ENCODE measurements at regions not wholly inside any gene's neighbourhood (a gene's known extent, or its start where the extent isn't known, plus 50 kb on each side); places are given as distances from the start of the nearest gene placed in this dataset.

DNA sequence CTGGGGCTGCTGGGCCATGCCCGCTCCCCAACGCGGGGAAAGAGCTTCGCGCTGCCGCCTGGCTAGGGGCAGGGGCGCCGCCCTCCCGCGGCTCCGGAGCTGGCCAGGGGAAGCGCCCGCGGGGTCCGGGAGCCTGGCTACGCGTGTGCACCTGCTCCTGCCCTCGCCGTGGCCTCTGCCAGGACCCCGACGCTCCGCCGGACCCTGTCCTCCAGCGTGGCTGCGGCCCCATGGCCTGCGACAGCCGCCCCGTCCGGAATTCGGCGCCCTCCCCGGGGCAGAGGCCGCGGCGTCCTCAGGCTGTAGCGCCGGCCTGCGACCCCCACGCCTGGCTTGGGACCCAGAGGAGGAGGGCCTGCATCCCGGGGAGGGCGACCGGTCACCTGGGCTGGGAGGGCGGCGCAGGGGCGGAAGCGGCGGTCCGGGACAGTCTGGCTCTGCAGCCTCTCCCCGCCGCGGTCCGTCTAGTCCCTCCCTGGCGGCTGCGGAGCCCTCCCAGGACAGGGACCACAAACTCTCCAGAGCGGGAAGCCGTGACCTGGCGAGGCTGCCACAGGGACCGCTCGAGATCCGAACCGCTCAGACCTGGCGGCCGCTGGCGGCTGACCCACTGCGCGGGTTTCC, 85.6 kb downstream of the ALG10 start:
- Histone ChIP-seq H3K4me3 (ENCODE audit: insufficient read depth in 1 of 2, low read depth in 1 of 2, low read length in 2 of 2) (no peak overlapping the region), H3K18ac (ENCODE audit: low read depth in 1 of 2, low read length in 2 of 2) (no peak overlapping the region), H3K9ac (ENCODE audit: low read length) (no peak overlapping the region), H3K4ac (ENCODE audit: low read depth in 1 of 2, low read length in 2 of 2) (no peak overlapping the region), H2BK12ac (ENCODE audit: low read length in 2 of 2) (no peak overlapping the region), H4K91ac (ENCODE audit: low read length) (no peak overlapping the region), H3K36me3 (ENCODE audit: control insufficient read depth in 1 of 2, insufficient read depth in 2 of 2, low read depth in 1 of 2, low read length in 2 of 2) (no peaks in the 10 kb centered on the region), H2BK15ac (ENCODE audit: low read depth, poor library complexity, severe bottlenecking) (no peak overlapping the region), H2AK5ac (ENCODE audit: low read length, severe bottlenecking) (no peak overlapping the region), H4K8ac (ENCODE audit: low read length) (no peak overlapping the region), H3K23ac (ENCODE audit: low read length in 2 of 2) (no peak overlapping the region), H2BK5ac (ENCODE audit: low read depth, low read length, poor library complexity, severe bottlenecking) (no peak overlapping the region), H3K79me1 (replicated peaks; ENCODE audit: low read length, poor library complexity, severe bottlenecking) (no peaks in the 10 kb centered on the region), H3K14ac (ENCODE audit: low read length in 2 of 2) (no peak overlapping the region), H2AFZ (ENCODE audit: low read depth, low read length) (no peak overlapping the region), H2BK120ac (ENCODE audit: low read depth, low read length) (no peak overlapping the region), H3K27me3 (ENCODE audit: control insufficient read depth in 1 of 2, insufficient read depth in 1 of 2, low read length in 2 of 2) (peaks cover 0 to 5% of the 10 kb centered on the region in 2 experiments), H3K27ac (ENCODE audit: low read length, poor library complexity, severe bottlenecking) (no peak overlapping the region), H3K9me3 (ENCODE audit: control insufficient read depth, low read length) (no peaks in the 10 kb centered on the region), H3K4me1 (ENCODE audit: control insufficient read depth, insufficient read depth, low read depth, low read length) (no peaks in the 10 kb centered on the region), H3K4me2 (ENCODE audit: low read length, poor library complexity, severe bottlenecking) (no peak overlapping the region)
- no peak for DNase-seq
- 93% methylated on average over 64 of the region's 66 CpGs for WGBS

DNA sequence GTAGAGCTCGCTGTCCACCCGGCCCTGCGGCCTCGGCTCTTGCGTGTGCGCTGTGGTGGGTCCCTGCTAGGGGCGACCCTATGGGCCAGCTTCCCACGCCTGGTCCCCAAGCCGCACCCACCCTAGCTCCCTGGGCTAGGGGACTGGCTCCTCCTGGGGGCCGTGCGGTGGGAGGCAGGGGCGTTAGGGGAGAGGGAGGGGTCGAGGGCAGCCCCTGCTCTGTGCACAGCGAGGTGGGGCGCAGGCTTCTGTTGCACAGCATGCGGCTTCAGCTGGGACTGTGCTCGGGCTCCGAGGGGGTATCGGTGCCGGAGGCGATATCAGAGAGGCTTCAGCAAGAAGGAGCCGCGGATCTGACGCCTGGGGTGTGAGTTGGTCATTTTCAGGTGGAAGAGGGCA, 86.1 kb downstream of the ALG10 start:
- Histone ChIP-seq H3K36me3 (ENCODE audit: control insufficient read depth in 1 of 2, insufficient read depth in 2 of 2, low read depth in 1 of 2, low read length in 2 of 2) (no peaks in the 10 kb centered on the region), H2BK120ac (ENCODE audit: low read depth, low read length) (no peak overlapping the region), H3K14ac (ENCODE audit: low read length in 2 of 2) (no peak overlapping the region), H3K27ac (ENCODE audit: low read length, poor library complexity, severe bottlenecking) (no peak overlapping the region), H3K9me3 (ENCODE audit: control insufficient read depth, low read length) (no peaks in the 10 kb centered on the region), H3K27me3 (ENCODE audit: control insufficient read depth in 1 of 2, insufficient read depth in 1 of 2, low read length in 2 of 2) (peaks cover 0 to 5% of the 10 kb centered on the region in 2 experiments), H3K4me2 (ENCODE audit: low read length, poor library complexity, severe bottlenecking) (no peak overlapping the region), H3K18ac (ENCODE audit: low read depth in 1 of 2, low read length in 2 of 2) (no peak overlapping the region), H2BK15ac (ENCODE audit: low read depth, poor library complexity, severe bottlenecking) (no peak overlapping the region), H4K8ac (ENCODE audit: low read length) (no peak overlapping the region), H3K4me3 (ENCODE audit: insufficient read depth in 1 of 2, low read depth in 1 of 2, low read length in 2 of 2) (no peak overlapping the region), H2AFZ (ENCODE audit: low read depth, low read length) (no peak overlapping the region), H3K79me1 (replicated peaks; ENCODE audit: low read length, poor library complexity, severe bottlenecking) (no peaks in the 10 kb centered on the region), H2BK5ac (ENCODE audit: low read depth, low read length, poor library complexity, severe bottlenecking) (no peak overlapping the region), H4K91ac (ENCODE audit: low read length) (no peak overlapping the region), H3K23ac (ENCODE audit: low read length in 2 of 2) (no peak overlapping the region), H3K9ac (ENCODE audit: low read length) (no peak overlapping the region), H3K4ac (ENCODE audit: low read depth in 1 of 2, low read length in 2 of 2) (no peak overlapping the region), H2BK12ac (ENCODE audit: low read length in 2 of 2) (no peak overlapping the region), H2AK5ac (ENCODE audit: low read length, severe bottlenecking) (no peak overlapping the region), H3K4me1 (ENCODE audit: control insufficient read depth, insufficient read depth, low read depth, low read length) (no peaks in the 10 kb centered on the region)
- WGBS: 89% methylated on average over 24 of the region's 24 CpGs
- no peak for DNase-seq

DNA sequence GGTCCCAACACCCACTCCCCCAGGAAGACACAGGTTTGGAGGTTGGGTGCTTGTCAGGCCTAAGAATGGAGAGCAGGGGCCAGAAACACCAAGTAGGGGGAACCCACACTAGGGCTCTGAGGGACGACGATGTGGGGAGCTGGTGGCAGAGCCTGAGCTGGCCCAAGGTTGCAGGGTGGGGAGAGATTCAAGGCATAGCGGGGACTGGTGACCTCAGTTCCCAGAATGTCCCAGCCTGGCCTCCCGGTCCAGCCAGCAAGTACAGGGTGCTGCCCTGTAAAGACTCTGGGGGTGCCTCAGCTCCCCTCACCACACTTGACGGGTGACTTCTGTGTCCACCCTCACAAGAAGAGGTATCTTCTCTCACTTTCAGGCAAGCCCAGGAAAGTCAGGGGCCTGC, 86.7 kb downstream of the ALG10 start:
- Histone ChIP-seq H3K14ac (ENCODE audit: low read length in 2 of 2) (no peak overlapping the region), H2AK5ac (ENCODE audit: low read length, severe bottlenecking) (no peak overlapping the region), H3K36me3 (ENCODE audit: control insufficient read depth in 1 of 2, insufficient read depth in 2 of 2, low read depth in 1 of 2, low read length in 2 of 2) (no peaks in the 10 kb centered on the region), H2BK12ac (ENCODE audit: low read length in 2 of 2) (no peak overlapping the region), H3K4me1 (ENCODE audit: control insufficient read depth, insufficient read depth, low read depth, low read length) (no peaks in the 10 kb centered on the region), H2BK120ac (ENCODE audit: low read depth, low read length) (no peak overlapping the region), H3K9ac (ENCODE audit: low read length) (no peak overlapping the region), H3K23ac (ENCODE audit: low read length in 2 of 2) (no peak overlapping the region), H3K27ac (ENCODE audit: low read length, poor library complexity, severe bottlenecking) (no peak overlapping the region), H3K79me1 (replicated peaks; ENCODE audit: low read length, poor library complexity, severe bottlenecking) (no peaks in the 10 kb centered on the region), H3K18ac (ENCODE audit: low read depth in 1 of 2, low read length in 2 of 2) (no peak overlapping the region), H3K4me2 (ENCODE audit: low read length, poor library complexity, severe bottlenecking) (no peak overlapping the region), H3K4me3 (ENCODE audit: insufficient read depth in 1 of 2, low read depth in 1 of 2, low read length in 2 of 2) (no peak overlapping the region), H2BK15ac (ENCODE audit: low read depth, poor library complexity, severe bottlenecking) (no peak overlapping the region), H3K27me3 (ENCODE audit: control insufficient read depth in 1 of 2, insufficient read depth in 1 of 2, low read length in 2 of 2) (peaks cover 0 to 5% of the 10 kb centered on the region in 2 experiments), H2BK5ac (ENCODE audit: low read depth, low read length, poor library complexity, severe bottlenecking) (no peak overlapping the region), H3K4ac (ENCODE audit: low read depth in 1 of 2, low read length in 2 of 2) (no peak overlapping the region), H2AFZ (ENCODE audit: low read depth, low read length) (no peak overlapping the region), H4K91ac (ENCODE audit: low read length) (no peak overlapping the region), H4K8ac (ENCODE audit: low read length) (no peak overlapping the region), H3K9me3 (ENCODE audit: control insufficient read depth, low read length) (no peaks in the 10 kb centered on the region)
- DNase-seq: no peak
- 93% methylated on average over 5 of the region's 5 CpGs for WGBS

DNA sequence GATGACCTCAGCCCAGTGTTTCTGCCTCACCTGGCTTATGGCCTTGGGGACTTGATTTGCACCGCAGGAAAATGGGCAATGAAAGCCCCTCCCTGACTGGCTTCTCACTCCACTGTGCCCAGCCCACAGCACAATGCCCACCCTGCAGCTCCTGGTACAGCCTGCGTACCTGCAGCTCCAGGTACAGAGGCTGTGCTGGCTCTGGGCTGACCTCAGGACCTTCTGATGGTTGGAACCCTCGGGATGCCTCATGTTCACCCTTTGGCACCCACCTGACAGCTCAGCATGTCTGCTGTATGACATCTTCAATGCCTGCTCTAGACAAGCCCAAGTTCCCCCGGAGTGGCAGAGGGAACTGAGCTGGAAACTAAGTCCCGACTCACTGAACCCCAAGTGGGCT, 87.1 kb downstream of the ALG10 start:
- Histone ChIP-seq H3K23ac (ENCODE audit: low read length in 2 of 2) (no peak overlapping the region), H4K8ac (ENCODE audit: low read length) (no peak overlapping the region), H3K4ac (ENCODE audit: low read depth in 1 of 2, low read length in 2 of 2) (no peak overlapping the region), H3K4me1 (ENCODE audit: control insufficient read depth, insufficient read depth, low read depth, low read length) (no peaks in the 10 kb centered on the region), H3K27ac (ENCODE audit: low read length, poor library complexity, severe bottlenecking) (no peak overlapping the region), H3K9ac (ENCODE audit: low read length) (no peak overlapping the region), H3K4me2 (ENCODE audit: low read length, poor library complexity, severe bottlenecking) (no peak overlapping the region), H3K79me1 (replicated peaks; ENCODE audit: low read length, poor library complexity, severe bottlenecking) (no peaks in the 10 kb centered on the region), H3K14ac (ENCODE audit: low read length in 2 of 2) (no peak overlapping the region), H3K27me3 (ENCODE audit: control insufficient read depth in 1 of 2, insufficient read depth in 1 of 2, low read length in 2 of 2) (peaks cover 0 to 5% of the 10 kb centered on the region in 2 experiments), H2BK12ac (ENCODE audit: low read length in 2 of 2) (no peak overlapping the region), H2BK120ac (ENCODE audit: low read depth, low read length) (no peak overlapping the region), H3K18ac (ENCODE audit: low read depth in 1 of 2, low read length in 2 of 2) (no peak overlapping the region), H3K36me3 (ENCODE audit: control insufficient read depth in 1 of 2, insufficient read depth in 2 of 2, low read depth in 1 of 2, low read length in 2 of 2) (no peaks in the 10 kb centered on the region), H2AK5ac (ENCODE audit: low read length, severe bottlenecking) (no peak overlapping the region), H2AFZ (ENCODE audit: low read depth, low read length) (no peak overlapping the region), H2BK5ac (ENCODE audit: low read depth, low read length, poor library complexity, severe bottlenecking) (no peak overlapping the region), H3K9me3 (ENCODE audit: control insufficient read depth, low read length) (no peaks in the 10 kb centered on the region), H4K91ac (ENCODE audit: low read length) (no peak overlapping the region), H3K4me3 (ENCODE audit: insufficient read depth in 1 of 2, low read depth in 1 of 2, low read length in 2 of 2) (no peak overlapping the region), H2BK15ac (ENCODE audit: low read depth, poor library complexity, severe bottlenecking) (no peak overlapping the region)
- WGBS: 64% methylated on average over 5 of the region's 5 CpGs
- DNase-seq: no peak
